Omental fat pad (tissue), 3 donors: ENCODE measurements at regions not wholly inside any gene's neighbourhood (a gene's known extent, or its start where the extent isn't known, plus 50 kb on each side); places are given as distances from the start of the nearest gene placed in this dataset.
A peak's percentile ranks its signal among the peaks of the same experiment; 100 is the strongest.

Experiments
- ATAC-seq: fragments of 150-250 bp; one replicate; pipeline ENCODE4 v1.9.1; 2016; ENCODE audit warnings: mild to moderate bottlenecking, moderate library complexity; ENCODE audit not compliant: low FRiP score
- DNase-seq: peaks from one replicate; pipeline ENCODE4 v3.0.0-alpha.2; 2019; ENCODE audit warnings: low spot score
- TF ChIP-seq, protein P1 (sequence below), 3 donors: fragments of 450-650 bp; IDR thresholded peaks; one replicate each; pipeline ENCODE4 v1.5.1; 2016 to 2017; ENCODE audit warnings: antibody characterized with exemption in 3 of 3, mild to moderate bottlenecking in 3 of 3, moderate library complexity in 2 of 3

DNA sequence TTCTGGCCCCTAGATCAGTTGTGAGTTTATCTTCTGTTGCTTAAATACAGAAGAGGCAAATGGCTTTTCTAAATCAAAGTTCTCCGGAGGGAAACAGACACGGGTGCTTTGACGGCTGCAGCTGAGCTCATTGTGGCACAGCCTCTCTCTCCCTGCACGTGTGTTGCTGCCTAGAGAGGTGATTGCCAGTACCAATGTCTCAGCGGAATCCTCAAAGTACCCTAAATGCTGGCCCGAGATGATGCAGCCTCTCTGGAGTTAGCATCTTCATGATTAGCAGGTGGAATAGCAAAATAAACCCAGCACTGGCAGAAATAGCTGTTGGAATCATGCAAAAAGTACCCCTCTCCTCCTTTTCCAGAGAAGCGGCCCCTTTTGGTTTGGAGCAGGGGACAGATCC is 192.2 kb downstream of the PRDM2 start:
- no peak for ATAC-seq
- DNase-seq, result no peak
- TF ChIP-seq, protein P1, sequence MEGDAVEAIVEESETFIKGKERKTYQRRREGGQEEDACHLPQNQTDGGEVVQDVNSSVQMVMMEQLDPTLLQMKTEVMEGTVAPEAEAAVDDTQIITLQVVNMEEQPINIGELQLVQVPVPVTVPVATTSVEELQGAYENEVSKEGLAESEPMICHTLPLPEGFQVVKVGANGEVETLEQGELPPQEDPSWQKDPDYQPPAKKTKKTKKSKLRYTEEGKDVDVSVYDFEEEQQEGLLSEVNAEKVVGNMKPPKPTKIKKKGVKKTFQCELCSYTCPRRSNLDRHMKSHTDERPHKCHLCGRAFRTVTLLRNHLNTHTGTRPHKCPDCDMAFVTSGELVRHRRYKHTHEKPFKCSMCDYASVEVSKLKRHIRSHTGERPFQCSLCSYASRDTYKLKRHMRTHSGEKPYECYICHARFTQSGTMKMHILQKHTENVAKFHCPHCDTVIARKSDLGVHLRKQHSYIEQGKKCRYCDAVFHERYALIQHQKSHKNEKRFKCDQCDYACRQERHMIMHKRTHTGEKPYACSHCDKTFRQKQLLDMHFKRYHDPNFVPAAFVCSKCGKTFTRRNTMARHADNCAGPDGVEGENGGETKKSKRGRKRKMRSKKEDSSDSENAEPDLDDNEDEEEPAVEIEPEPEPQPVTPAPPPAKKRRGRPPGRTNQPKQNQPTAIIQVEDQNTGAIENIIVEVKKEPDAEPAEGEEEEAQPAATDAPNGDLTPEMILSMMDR (IDR thresholded peaks at IDR 0.05), result no peak

DNA sequence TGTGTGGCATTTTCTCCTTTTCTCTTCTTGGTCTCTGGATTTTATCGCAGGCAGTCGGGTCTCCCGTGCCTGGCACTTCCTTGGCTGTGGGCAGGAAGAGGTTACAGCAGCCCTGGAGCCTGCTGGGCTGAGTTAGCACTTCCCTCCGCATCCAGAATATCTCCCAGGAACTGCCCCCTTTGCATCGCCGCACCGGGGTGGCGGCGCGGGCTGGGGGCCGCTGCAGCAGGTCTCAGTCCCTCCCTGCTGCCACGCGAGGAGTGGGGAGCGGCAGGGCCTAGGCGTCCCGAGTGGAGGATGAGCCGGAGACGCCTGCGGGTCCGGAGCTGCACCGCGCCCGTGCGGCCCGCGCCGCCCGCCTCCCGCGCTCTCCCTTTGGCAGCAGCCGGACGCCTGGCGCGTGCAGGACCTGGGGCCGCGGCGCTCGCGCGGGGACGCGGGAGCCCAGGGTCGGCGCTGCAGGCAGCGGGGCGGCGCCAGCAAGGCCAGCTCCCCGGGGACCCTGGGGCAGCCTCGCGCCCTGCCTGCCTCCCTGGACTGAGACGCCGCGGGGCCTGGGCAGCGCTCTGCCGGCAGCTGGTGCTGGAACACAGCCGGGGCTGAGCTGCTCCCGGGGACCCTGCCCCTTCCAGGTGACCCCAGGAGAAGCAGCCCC is 192.8 kb downstream of the PRDM2 start:
- TF ChIP-seq, protein P1 (IDR thresholded peaks at IDR 0.05), result no peak
- DNase-seq (no peak), ATAC-seq (peak; percentile 52)

DNA sequence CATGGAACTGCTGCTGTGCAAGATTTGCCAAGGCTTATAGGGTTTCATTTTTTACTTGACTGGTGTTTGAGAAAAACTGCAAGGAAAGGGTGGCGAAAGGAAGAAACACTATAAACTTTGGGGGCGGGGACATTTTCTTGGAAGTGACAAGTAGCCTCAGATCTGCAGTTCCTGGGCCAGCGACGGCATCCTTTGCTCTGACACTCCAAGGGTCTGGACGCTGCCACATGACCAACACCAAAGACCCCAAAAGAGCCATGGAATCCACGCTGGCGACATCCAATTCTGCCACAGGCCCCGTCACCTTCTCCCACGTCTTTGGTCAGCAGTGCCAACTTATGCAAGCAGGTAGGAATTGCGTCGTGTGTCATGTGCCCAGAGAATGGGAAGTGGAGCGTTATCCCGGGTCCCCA is 193.4 kb downstream of the PRDM2 start:
- ATAC-seq (no peak), DNase-seq (no peak)
- TF ChIP-seq, protein P1 (IDR thresholded peaks at IDR 0.05), result no peak

DNA sequence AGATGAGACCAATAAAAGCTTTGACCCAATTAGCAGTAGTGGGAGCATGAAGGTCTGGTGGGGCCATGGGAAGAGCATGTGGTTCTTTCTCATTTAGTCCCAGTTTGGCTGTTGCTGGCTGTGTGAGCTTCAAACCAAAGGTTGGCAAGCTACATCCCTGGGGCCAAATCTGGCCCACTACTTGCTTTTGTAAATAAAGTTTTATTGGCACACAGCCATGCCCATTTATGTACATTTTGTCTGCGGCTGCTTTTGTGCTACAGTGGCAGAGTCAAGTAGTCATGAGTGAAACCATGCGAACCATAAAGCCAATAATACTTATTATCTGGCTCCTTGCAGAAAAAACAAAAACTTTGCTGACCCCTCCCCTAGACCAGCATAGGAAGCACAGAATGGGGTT is 196.9 kb downstream of the PRDM2 start:
- TF ChIP-seq, protein P1 (IDR thresholded peaks at IDR 0.05), result no peak
- no peak for ATAC-seq
- no peak for DNase-seq

DNA sequence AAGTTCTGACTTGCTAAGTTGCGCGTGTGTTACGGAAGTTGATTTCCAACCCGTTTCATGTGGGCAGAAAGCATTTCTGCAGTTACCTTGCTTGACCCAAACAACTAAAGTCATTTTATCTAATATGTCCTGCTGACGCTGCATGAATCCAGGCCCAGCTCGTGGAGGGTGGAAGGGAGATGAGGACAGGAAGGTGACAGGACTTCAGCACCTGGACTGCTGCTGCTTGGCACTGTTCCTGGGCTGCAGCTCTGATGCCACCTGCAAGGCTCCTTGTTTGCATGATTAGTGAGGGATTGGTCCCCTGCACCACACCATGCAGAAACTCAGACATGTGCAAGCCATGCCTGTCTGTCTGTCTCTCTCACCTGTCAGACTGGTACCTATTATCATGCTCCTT is 198.4 kb downstream of the PRDM2 start:
- TF ChIP-seq, protein P1 (IDR thresholded peaks at IDR 0.05), result no peak
- DNase-seq (no peak), ATAC-seq (no peak)

DNA sequence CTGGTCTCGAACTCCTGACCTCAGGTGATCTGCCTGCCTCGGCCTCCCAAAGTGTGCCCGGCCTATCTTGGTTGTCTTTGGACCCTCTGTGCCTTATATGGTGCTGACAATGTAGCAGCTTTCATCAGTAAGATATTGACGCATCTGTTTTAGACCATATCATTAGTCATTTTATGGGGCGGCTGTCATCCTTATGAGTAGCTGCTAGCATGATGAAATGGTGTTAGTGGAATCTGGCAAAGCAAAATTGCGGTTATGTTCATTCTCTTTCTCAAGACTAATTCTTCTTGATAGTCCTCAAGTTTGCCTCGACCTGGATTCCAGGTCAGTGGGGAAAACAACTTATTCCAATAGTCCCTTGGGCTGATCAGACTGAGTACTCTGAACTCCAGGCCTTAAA is 199.9 kb downstream of the PRDM2 start:
- no peak for ATAC-seq
- no peak for DNase-seq
- TF ChIP-seq, protein P1 (IDR thresholded peaks at IDR 0.05), result no peak

DNA sequence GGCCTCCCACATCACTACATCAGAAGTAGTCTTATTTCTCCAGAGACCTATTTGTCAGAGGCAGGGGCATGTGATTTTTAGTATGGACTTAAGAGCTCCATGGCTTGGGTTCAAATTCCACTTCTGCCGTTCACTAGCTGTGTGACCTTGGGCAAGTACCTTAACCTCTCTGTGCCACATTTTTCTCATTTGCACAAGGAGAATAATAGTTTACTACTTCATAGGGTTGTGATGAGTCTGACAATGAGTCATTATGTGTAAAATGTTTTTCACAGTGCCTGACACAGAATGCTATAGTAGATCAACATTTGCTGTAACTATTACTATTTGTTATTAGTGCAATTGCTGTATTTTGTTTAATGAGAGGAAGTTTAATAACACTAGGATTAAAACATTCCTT is 200.6 kb downstream of the PRDM2 start:
- TF ChIP-seq, protein P1 (IDR thresholded peaks at IDR 0.05), result no peak
- DNase-seq, result no peak
- ATAC-seq, result no peak
